NT2/D1 (cell line): ENCODE measurements at regions not wholly inside any gene's neighbourhood (a gene's known extent, or its start where the extent isn't known, plus 50 kb on each side); places are given as distances from the start of the nearest gene placed in this dataset.

ENCODE experiments used
- DNase-seq: peaks from one replicate; pipeline ENCODE4 v3.0.0-alpha.2; 2011; ENCODE audit warnings: low read depth, low spot score
- H3K27me3 ChIP-seq: 2 replicates; pipeline ENCODE4 v1.6.0; 2011; ENCODE audit warnings: mild to moderate bottlenecking; ENCODE audit not compliant: insufficient read length, insufficient read depth
- H3K36me3 ChIP-seq: 2 replicates; pipeline ENCODE4 v1.6.1; 2011; ENCODE audit warnings: mild to moderate bottlenecking, low read length, mixed read lengths; ENCODE audit not compliant: insufficient read depth, insufficient read length
- H3K4me1 ChIP-seq: 2 replicates; pipeline ENCODE4 v1.5.1; 2011; ENCODE audit not compliant: insufficient read depth, insufficient read length
- H3K4me3 ChIP-seq: 2 replicates; pipeline ENCODE4 v1.5.1; 2011; ENCODE audit warnings: low read depth; ENCODE audit not compliant: insufficient read length
- H3K9ac ChIP-seq: 2 replicates; pipeline ENCODE4 v1.6.0; 2011; ENCODE audit warnings: low read depth; ENCODE audit not compliant: insufficient read length
- H3K9me3 ChIP-seq: 2 replicates; pipeline ENCODE4 v1.5.1; 2011; ENCODE audit warnings: mild to moderate bottlenecking, low read length; ENCODE audit not compliant: insufficient read depth
- SUZ12 ChIP-seq: IDR thresholded peaks from 2 replicates; pipeline ENCODE4 v1.6.1; 2011; ENCODE audit not compliant: insufficient read length, insufficient read depth; ENCODE audit errors: extremely low read depth
- YY1 ChIP-seq: IDR thresholded peaks from 2 replicates; pipeline ENCODE4 v1.6.1; 2011; ENCODE audit not compliant: insufficient read length, insufficient read depth
- ZNF274 ChIP-seq: IDR thresholded peaks from 2 replicates; pipeline ENCODE4 v1.6.1; 2011; ENCODE audit warnings: mild to moderate bottlenecking, low read depth, low read length

GRCh38 chr12:24054416-24054815, 104.9 kb upstream of the SOX5 start:
- Histone ChIP-seq H3K36me3 (no peaks in the 10 kb centered on the region), H3K27me3 (no peaks in the 10 kb centered on the region), H3K9ac (no peak overlapping the region), H3K4me3 (no peak overlapping the region), H3K9me3 (no peaks in the 10 kb centered on the region), H3K4me1 (no peaks in the 10 kb centered on the region)
- DNase-seq, result no peak
- TF ChIP-seq SUZ12 (no peak), ZNF274 (no peak), YY1 (no peak)

GRCh38 chr12:24049728-24050127, 100.3 kb upstream of the SOX5 start:
- no peak for DNase-seq
- Histone ChIP-seq H3K9ac (no peak overlapping the region), H3K27me3 (no peaks in the 10 kb centered on the region)

GRCh38 chr12:24049101-24049500, 99.6 kb upstream of the SOX5 start:
- no peak for TF ChIP-seq YY1
- TF ChIP-seq ZNF274, result no peak
- TF ChIP-seq SUZ12, result no peak

More at GRCh38 chr12:24049728-24050127, 100.3 kb upstream of the SOX5 start:
- TF ChIP-seq ZNF274, result no peak
- no peak for TF ChIP-seq YY1
- no peak for TF ChIP-seq SUZ12
- H3K9me3 ChIP-seq, result peaks cover 12% of the 10 kb centered on the region
- H3K4me1 ChIP-seq, result no peaks in the 10 kb centered on the region
- H3K4me3 ChIP-seq, result no peak overlapping the region
- H3K36me3 ChIP-seq, result no peaks in the 10 kb centered on the region

GRCh38 chr12:24048446-24048845, 99.0 kb upstream of the SOX5 start:
- TF ChIP-seq SUZ12 (no peak), ZNF274 (no peak), YY1 (no peak)
- Histone ChIP-seq H3K9ac (no peak overlapping the region), H3K27me3 (no peaks in the 10 kb centered on the region), H3K36me3 (no peaks in the 10 kb centered on the region), H3K4me3 (no peak overlapping the region), H3K9me3 (peaks cover 12% of the 10 kb centered on the region), H3K4me1 (no peaks in the 10 kb centered on the region)
- DNase-seq, result no peak

More at GRCh38 chr12:24049101-24049500, 99.6 kb upstream of the SOX5 start:
- Histone ChIP-seq H3K9me3 (peaks cover 12% of the 10 kb centered on the region), H3K4me3 (no peak overlapping the region), H3K4me1 (no peaks in the 10 kb centered on the region), H3K9ac (no peak overlapping the region), H3K36me3 (no peaks in the 10 kb centered on the region), H3K27me3 (no peaks in the 10 kb centered on the region)
- DNase-seq, result no peak

DNA sequence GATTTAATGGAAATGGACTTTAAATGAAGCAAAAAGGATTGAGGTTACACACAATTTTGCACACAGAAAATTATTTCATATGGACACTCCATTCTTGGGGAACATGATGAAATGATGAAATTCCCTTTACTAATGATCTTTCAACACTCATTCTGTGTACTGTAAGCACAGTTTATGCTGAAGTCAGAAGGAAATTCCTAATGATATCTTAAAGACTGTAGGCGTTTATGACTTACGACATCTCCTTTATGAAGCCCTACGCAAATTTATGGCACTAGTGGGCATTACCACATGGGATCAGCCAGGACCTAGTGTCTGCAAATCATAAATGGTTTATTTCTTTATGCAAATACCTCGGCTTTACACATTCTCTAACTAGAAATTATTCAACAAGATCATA, 97.9 kb upstream of the SOX5 start:
- DNase-seq, result no peak
- peaks cover 12% of the 10 kb centered on the region for H3K9me3 ChIP-seq
- no peaks in the 10 kb centered on the region for H3K36me3 ChIP-seq
- no peak overlapping the region for H3K9ac ChIP-seq
- H3K4me1 ChIP-seq, result no peaks in the 10 kb centered on the region
- H3K4me3 ChIP-seq, result no peak overlapping the region
- TF ChIP-seq YY1 (no peak), ZNF274 (no peak), SUZ12 (no peak)
- H3K27me3 ChIP-seq, result no peaks in the 10 kb centered on the region

DNA sequence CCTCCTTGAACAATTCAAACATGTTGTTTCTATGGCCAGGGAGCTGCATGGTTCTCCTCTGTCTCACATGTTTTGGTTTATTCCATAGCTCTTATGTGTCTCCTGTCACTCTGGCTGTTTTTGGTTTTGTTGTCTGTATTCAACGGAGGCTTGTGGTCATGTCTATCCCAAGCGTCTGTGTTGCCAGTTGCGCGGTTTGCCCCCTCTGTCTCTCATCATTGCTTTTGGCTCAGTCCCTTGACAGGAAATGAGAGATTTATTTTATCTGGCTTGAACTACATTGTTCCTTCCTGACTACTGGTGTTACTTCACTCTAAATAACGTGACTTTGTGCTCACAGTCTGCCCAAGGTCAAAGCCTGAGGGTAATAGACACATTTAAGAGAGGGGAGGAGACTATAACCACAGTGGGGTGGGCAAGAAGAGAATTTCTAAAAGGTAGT, 96.4 kb upstream of the SOX5 start:
- Histone ChIP-seq H3K4me1 (no peaks in the 10 kb centered on the region), H3K9me3 (peaks cover 12% of the 10 kb centered on the region), H3K27me3 (no peaks in the 10 kb centered on the region), H3K36me3 (no peaks in the 10 kb centered on the region), H3K9ac (no peak overlapping the region), H3K4me3 (no peak overlapping the region)
- no peak for DNase-seq
- TF ChIP-seq ZNF274, result no peak
- TF ChIP-seq YY1, result no peak
- no peak for TF ChIP-seq SUZ12

DNA sequence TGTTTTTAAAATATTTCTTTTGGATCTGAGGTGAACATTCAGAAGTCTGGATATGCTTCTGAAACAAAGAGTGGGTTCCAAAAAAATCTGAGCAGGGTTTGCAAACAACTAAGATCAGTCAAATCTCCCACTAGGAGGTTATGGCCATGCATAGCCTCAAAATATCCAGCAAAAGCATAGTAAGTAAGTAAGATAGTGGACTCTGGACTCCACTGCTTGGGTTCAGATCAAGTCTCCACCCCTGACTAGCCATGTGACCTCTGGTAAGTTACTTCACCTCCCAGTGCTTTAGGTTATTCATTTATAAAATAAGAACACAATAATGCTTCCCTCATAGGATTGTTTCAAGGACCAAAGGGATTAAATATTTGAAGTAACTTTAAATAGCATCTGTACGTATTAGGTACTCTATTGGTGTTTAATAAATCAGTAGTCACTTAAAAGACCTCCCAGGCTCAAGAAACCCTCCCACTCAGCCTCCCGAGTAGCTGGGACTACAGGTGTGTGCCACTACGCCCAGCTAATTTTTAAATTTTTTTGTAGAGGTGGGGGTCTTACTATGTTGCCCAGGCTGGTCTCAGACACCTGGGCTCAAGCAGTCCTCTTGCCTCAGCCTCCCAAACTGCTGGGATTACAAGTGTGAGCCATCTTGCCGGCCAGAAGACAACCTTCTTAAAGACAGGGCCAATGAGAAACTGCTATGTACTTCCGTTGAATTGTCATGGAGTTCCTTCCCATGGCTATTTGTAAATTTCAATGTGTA, 95.7 kb upstream of the SOX5 start:
- Histone ChIP-seq H3K9me3 (peaks cover 12% of the 10 kb centered on the region), H3K27me3 (no peaks in the 10 kb centered on the region), H3K36me3 (no peaks in the 10 kb centered on the region), H3K9ac (no peak overlapping the region), H3K4me1 (no peaks in the 10 kb centered on the region), H3K4me3 (no peak overlapping the region)
- no peak for DNase-seq
- TF ChIP-seq SUZ12 (no peak), YY1 (no peak), ZNF274 (no peak)
